SK-N-SH treated with all-trans-retinoic acid at 6 μM for 48 hours (cell line): ENCODE measurements at regions not wholly inside any gene's neighbourhood (a gene's known extent, or its start where the extent isn't known, plus 50 kb on each side); places are given as distances from the start of the nearest gene placed in this dataset.

ENCODE experiments used
- ATAC-seq: fragments of 200-7000 bp; cut with Tn5 transposase; 3 replicates; pipeline ENCODE4 v1.9.1; 2020; ENCODE audit warnings: mild to moderate bottlenecking, moderate library complexity
- ARNTL ChIP-seq: fragments of 450-650 bp; formaldehyde crosslinking; IDR thresholded peaks from 2 replicates; pipeline ENCODE4 v1.5.0; 2020; ENCODE audit warnings: low read depth, mild to moderate bottlenecking, moderate library complexity, borderline replicate concordance
- CSDC2 ChIP-seq: fragments of 250-450 bp; sonication (Bioruptor Pico); IDR thresholded peaks from 2 replicates; pipeline ENCODE4 v1.5.0; 2020; ENCODE audit warnings: mild to moderate bottlenecking, moderate library complexity
- CSRNP3 ChIP-seq: fragments of 250-450 bp; sonication (Bioruptor Pico); IDR thresholded peaks from 2 replicates; pipeline ENCODE4 v1.5.1; 2021; ENCODE audit warnings: mild to moderate bottlenecking, moderate library complexity
- ESRRG ChIP-seq: fragments of 250-450 bp; sonication (Bioruptor Pico); IDR thresholded peaks from 2 replicates; pipeline ENCODE4 v1.6.1; 2021; ENCODE audit warnings: mild to moderate bottlenecking
- GLIS3 ChIP-seq: fragments of 250-450 bp; sonication (Bioruptor Pico); IDR thresholded peaks from 2 replicates; pipeline ENCODE4 v1.5.0; 2020; ENCODE audit warnings: mild to moderate bottlenecking, moderate library complexity
- ISL1 ChIP-seq: fragments of 250-450 bp; sonication (Bioruptor Pico); IDR thresholded peaks from 2 replicates; pipeline ENCODE4 v2.1.2; 2022; ENCODE audit warnings: mild to moderate bottlenecking, moderate library complexity
- PATZ1 ChIP-seq: fragments of 250-450 bp; sonication (Bioruptor Pico); IDR thresholded peaks from 2 replicates; pipeline ENCODE4 v1.8.0; 2020; ENCODE audit warnings: mild to moderate bottlenecking, moderate library complexity, borderline replicate concordance
- POU6F1 ChIP-seq: fragments of 250-450 bp; sonication (Bioruptor Pico); IDR thresholded peaks from 2 replicates; pipeline ENCODE4 v1.8.0; 2021; ENCODE audit warnings: low read depth, mild to moderate bottlenecking, moderate library complexity, borderline replicate concordance
- PPARA ChIP-seq: fragments of 250-450 bp; sonication (Bioruptor Pico); IDR thresholded peaks from 2 replicates; pipeline ENCODE4 v1.5.0; 2020; ENCODE audit warnings: mild to moderate bottlenecking, borderline replicate concordance
- RARB ChIP-seq: fragments of 250-450 bp; sonication (Bioruptor Pico); IDR thresholded peaks from 2 replicates; pipeline ENCODE4 v1.8.0; 2021; ENCODE audit warnings: mild to moderate bottlenecking, moderate library complexity
- SNAI2 ChIP-seq: fragments of 250-450 bp; sonication (Bioruptor Pico); IDR thresholded peaks from 2 replicates; pipeline ENCODE4 v1.5.0; 2020; ENCODE audit warnings: mild to moderate bottlenecking, moderate library complexity
- TCF4 ChIP-seq: fragments of 250-450 bp; sonication (Bioruptor Pico); IDR thresholded peaks from 2 replicates; pipeline ENCODE4 v1.8.0; 2021; ENCODE audit warnings: mild to moderate bottlenecking, moderate library complexity, borderline replicate concordance
- TOX ChIP-seq: fragments of 250-450 bp; sonication (Bioruptor Pico); IDR thresholded peaks from 2 replicates; pipeline ENCODE4 v1.8.0; 2021; ENCODE audit warnings: mild to moderate bottlenecking, moderate library complexity, borderline replicate concordance
- TSHZ2 ChIP-seq: fragments of 250-450 bp; sonication (Bioruptor Pico); IDR thresholded peaks from 2 replicates; pipeline ENCODE4 v1.5.0; 2020; ENCODE audit warnings: mild to moderate bottlenecking, moderate library complexity
- ZFP3 ChIP-seq: fragments of 250-450 bp; sonication (Bioruptor Pico); IDR thresholded peaks from 2 replicates; pipeline ENCODE4 v1.5.0; 2020; ENCODE audit warnings: mild to moderate bottlenecking, moderate library complexity
- ZFP30 ChIP-seq: fragments of 450-650 bp; formaldehyde crosslinking; IDR thresholded peaks from 2 replicates; pipeline ENCODE4 v1.5.0; 2022; ENCODE audit warnings: mild to moderate bottlenecking, moderate library complexity
- ZNF565 ChIP-seq: fragments of 450-650 bp; formaldehyde crosslinking; conservative IDR thresholded peaks from 2 replicates; pipeline ENCODE4 v1.5.0; 2020; ENCODE audit warnings: low read depth, mild to moderate bottlenecking, moderate library complexity
- ZNF70 ChIP-seq: fragments of 450-650 bp; formaldehyde crosslinking; IDR thresholded peaks from 2 replicates; pipeline ENCODE4 v1.5.0; 2020; ENCODE audit warnings: mild to moderate bottlenecking, moderate library complexity
- ZNF8 ChIP-seq: fragments of 450-650 bp; formaldehyde crosslinking; IDR thresholded peaks from 2 replicates; pipeline ENCODE4 v1.5.0; 2020; ENCODE audit warnings: mild to moderate bottlenecking, moderate library complexity

GRCh38 chr20:62580052-62580451 lies 62.3 kb upstream of the SLCO4A1 start:
- TF ChIP-seq ISL1: no peak
- no peak for TF ChIP-seq CSDC2 (CRISPR knock-in tag)
- TF ChIP-seq ZNF8: no peak
- no peak for TF ChIP-seq CSRNP3
- no peak for TF ChIP-seq ZFP30 (CRISPR knock-in tag)
- no peak for TF ChIP-seq PATZ1 (CRISPR knock-in tag)
- no peak for TF ChIP-seq ESRRG (CRISPR knock-in tag)
- no peak for TF ChIP-seq SNAI2 (CRISPR knock-in tag)
- no peak for TF ChIP-seq ARNTL
- TF ChIP-seq ZNF565 (CRISPR knock-in tag): no peak
- TF ChIP-seq TOX (CRISPR knock-in tag): no peak
- TF ChIP-seq TSHZ2 (CRISPR knock-in tag): no peak
- TF ChIP-seq, all 23 proteins: peak for 0
- ATAC-seq: peak; percentile 12; the same call in 1 of the 3 replicates

- TF ChIP-seq SNAI2 (CRISPR knock-in tag): no peak
- no peak for TF ChIP-seq TSHZ2 (CRISPR knock-in tag)
- no peak for ATAC-seq
Measured at GRCh38 chr20:62580733-62581132, 61.6 kb upstream of the SLCO4A1 start.

GRCh38 chr20:62581308-62581707 lies 61.0 kb upstream of the SLCO4A1 start:
- no peak for ATAC-seq
- no peak for TF ChIP-seq ISL1
- no peak for TF ChIP-seq PPARA (CRISPR knock-in tag)
- TF ChIP-seq TCF4: no peak
- TF ChIP-seq CSRNP3: no peak
- no peak for TF ChIP-seq SNAI2 (CRISPR knock-in tag)
- TF ChIP-seq ZNF70 (CRISPR knock-in tag): no peak
- no peak for TF ChIP-seq RARB (CRISPR knock-in tag)
- TF ChIP-seq, all 23 proteins: peak for 0

GRCh38 chr20:62581806-62582205 lies 60.5 kb upstream of the SLCO4A1 start:
- TF ChIP-seq POU6F1 (CRISPR knock-in tag) (no peak), TSHZ2 (CRISPR knock-in tag) (no peak), ZFP3 (CRISPR knock-in tag) (no peak), GLIS3 (CRISPR knock-in tag) (no peak), TOX (CRISPR knock-in tag) (no peak)
- ATAC-seq: no peak
